Uterus (tissue), 3 donors: ENCODE measurements at regions not wholly inside any gene's neighbourhood (a gene's known extent, or its start where the extent isn't known, plus 50 kb on each side); places are given as distances from the start of the nearest gene placed in this dataset.

Experiments
- DNase-seq, 2 donors: peaks; one replicate each; pipeline ENCODE4 v3.0.0-alpha.2; 2019 to 2020
- H3K27ac ChIP-seq, 2 donors: fragments of 200-600 bp; sonication (generic); 1 replicate in 1 of 2; 2 replicates in 1 of 2; pipeline ENCODE4 v1.5.1; 2016 to 2018
- H3K27me3 ChIP-seq, 2 donors: fragments of 200-600 bp; sonication (generic); one replicate each; pipeline ENCODE4 v1.5.1; 2018 to 2019; ENCODE audit warnings: control low read depth in 1 of 2
- H3K36me3 ChIP-seq, 2 donors: fragments of 200-600 bp; sonication (generic); one replicate each; pipeline ENCODE4 v1.5.1; 2019; ENCODE audit warnings: control low read depth in 1 of 2
- H3K4me1 ChIP-seq, 2 donors: fragments of 200-600 bp; sonication (generic); one replicate each; pipeline ENCODE4 v1.5.1; 2018 to 2019; ENCODE audit warnings: control low read depth in 1 of 2
- H3K4me3 ChIP-seq, 2 donors: fragments of 200-600 bp; sonication (generic); 1 replicate in 1 of 2; 2 replicates in 1 of 2; pipeline ENCODE4 v1.5.1; 2018 to 2019; ENCODE audit warnings: mild to moderate bottlenecking in 1 of 2
- H3K9me3 ChIP-seq, 2 donors: fragments of 200-600 bp; sonication (generic); one replicate each; pipeline ENCODE4 v1.5.1; 2019; ENCODE audit warnings: control low read depth in 1 of 2
- POLR2A ChIP-seq, 2 donors: fragments of 450-650 bp; IDR thresholded peaks; one replicate each; pipeline ENCODE4 v1.6.1; 2016; ENCODE audit warnings: antibody characterized with exemption in 2 of 2, mild to moderate bottlenecking in 1 of 2, moderate library complexity in 1 of 2
- intact Hi-C: fragments of 100-400 bp; cut with DNase I; formaldehyde crosslinking; loops from one replicate; pipeline ENCODE4 v1.15.1; 2023; ENCODE audit warnings: low total_unique reads
- TF ChIP-seq, protein P1 (sequence below), 4 experiments: fragments of 200-600 bp in 2 of 4; fragments of 450-650 bp in 2 of 4; sonication (generic) in 2 of 4; IDR thresholded peaks; one replicate each; pipeline ENCODE4 v1.5.1; 2016 to 2019; ENCODE audit warnings: antibody characterized with exemption in 4 of 4, mild to moderate bottlenecking in 2 of 4, moderate library complexity in 1 of 4
- donor health status: DM: yes; HTN: yes; CAD: no.

DNA sequence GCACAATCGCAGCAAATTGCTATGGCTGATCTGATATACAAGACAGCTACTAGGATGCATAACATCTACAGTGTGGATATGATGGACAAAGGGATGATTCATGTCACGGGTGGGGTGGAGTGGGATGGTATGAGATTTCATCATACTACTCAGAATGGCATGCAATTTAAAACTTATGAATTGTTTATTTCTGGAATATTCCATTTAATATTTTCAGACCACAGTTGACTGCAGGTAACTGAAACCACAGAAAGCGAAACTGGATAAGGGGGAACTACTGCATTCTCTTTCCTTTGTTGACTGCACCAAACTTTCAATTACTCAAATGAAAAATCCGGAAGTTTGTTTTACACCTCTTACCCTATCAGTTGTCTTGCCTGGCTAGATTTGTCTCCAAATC is 94.4 kb upstream of the NEUROD1 start:
- no peaks in the 10 kb centered on the region for H3K4me1 ChIP-seq
- H3K27me3 ChIP-seq: no peaks in the 10 kb centered on the region
- no peak overlapping the region for H3K27ac ChIP-seq
- no peak for DNase-seq
- no peaks in the 10 kb centered on the region for H3K36me3 ChIP-seq
- intact Hi-C loops: no loop called here
- no peaks in the 10 kb centered on the region for H3K9me3 ChIP-seq
- TF ChIP-seq POLR2A (IDR thresholded peaks at IDR 0.05): no peak
- TF ChIP-seq, protein P1, sequence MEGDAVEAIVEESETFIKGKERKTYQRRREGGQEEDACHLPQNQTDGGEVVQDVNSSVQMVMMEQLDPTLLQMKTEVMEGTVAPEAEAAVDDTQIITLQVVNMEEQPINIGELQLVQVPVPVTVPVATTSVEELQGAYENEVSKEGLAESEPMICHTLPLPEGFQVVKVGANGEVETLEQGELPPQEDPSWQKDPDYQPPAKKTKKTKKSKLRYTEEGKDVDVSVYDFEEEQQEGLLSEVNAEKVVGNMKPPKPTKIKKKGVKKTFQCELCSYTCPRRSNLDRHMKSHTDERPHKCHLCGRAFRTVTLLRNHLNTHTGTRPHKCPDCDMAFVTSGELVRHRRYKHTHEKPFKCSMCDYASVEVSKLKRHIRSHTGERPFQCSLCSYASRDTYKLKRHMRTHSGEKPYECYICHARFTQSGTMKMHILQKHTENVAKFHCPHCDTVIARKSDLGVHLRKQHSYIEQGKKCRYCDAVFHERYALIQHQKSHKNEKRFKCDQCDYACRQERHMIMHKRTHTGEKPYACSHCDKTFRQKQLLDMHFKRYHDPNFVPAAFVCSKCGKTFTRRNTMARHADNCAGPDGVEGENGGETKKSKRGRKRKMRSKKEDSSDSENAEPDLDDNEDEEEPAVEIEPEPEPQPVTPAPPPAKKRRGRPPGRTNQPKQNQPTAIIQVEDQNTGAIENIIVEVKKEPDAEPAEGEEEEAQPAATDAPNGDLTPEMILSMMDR (IDR thresholded peaks at IDR 0.05): no peak
- no peak overlapping the region for H3K4me3 ChIP-seq

DNA sequence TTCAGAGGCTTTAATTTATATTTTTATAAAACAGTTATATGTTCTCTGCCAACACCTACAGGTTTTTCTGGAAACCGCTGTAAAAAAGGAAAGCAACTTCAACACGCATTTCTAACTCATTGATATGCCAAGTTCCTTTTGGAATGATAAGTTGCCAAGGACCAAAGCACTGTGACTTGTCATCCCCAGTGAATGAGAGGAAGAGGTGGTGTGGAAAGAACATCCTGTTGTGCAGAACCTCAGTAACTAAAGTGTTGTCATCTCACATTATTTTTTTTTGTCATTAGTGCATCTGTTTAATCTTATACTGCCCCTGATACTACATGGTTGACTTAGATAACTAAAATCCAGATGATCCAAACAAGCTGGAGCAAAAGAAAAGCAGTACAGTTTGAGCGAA is 96.0 kb upstream of the NEUROD1 start:
- no peaks in the 10 kb centered on the region for H3K4me1 ChIP-seq
- H3K9me3 ChIP-seq: no peaks in the 10 kb centered on the region
- TF ChIP-seq POLR2A (IDR thresholded peaks at IDR 0.05): no peak
- TF ChIP-seq, protein P1 (IDR thresholded peaks at IDR 0.05): no peak
- no peak for DNase-seq
- H3K36me3 ChIP-seq: no peaks in the 10 kb centered on the region
- H3K27ac ChIP-seq: no peak overlapping the region
- H3K4me3 ChIP-seq: no peak overlapping the region
- H3K27me3 ChIP-seq: no peaks in the 10 kb centered on the region
- intact Hi-C loops: no loop called here

DNA sequence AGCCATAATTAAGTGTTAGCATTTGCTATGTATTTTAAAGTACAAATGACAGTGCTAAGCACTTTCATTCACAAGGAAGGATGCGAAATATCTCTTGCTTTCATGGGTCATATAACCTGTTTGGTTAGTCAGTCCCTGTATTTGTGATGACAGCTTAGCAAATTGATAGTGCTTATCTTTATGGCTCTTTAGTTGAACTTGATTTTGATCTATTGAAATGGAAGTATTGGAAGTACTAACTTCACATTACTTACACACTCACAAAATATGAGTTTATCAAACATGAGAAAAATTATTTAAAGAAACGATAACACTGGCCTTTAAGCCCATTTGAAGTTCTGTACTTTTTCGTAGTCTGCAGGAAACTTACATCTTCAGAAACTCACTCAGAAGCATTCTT is 97.4 kb upstream of the NEUROD1 start:
- DNase-seq: no peak
- Histone ChIP-seq H3K9me3 (no peaks in the 10 kb centered on the region), H3K4me1 (no peaks in the 10 kb centered on the region), H3K4me3 (no peak overlapping the region), H3K27ac (no peak overlapping the region), H3K27me3 (no peaks in the 10 kb centered on the region), H3K36me3 (no peaks in the 10 kb centered on the region)
- intact Hi-C loops: no loop called here
- TF ChIP-seq, protein P1 (IDR thresholded peaks at IDR 0.05): no peak
- no peak for TF ChIP-seq POLR2A (IDR thresholded peaks at IDR 0.05)

DNA sequence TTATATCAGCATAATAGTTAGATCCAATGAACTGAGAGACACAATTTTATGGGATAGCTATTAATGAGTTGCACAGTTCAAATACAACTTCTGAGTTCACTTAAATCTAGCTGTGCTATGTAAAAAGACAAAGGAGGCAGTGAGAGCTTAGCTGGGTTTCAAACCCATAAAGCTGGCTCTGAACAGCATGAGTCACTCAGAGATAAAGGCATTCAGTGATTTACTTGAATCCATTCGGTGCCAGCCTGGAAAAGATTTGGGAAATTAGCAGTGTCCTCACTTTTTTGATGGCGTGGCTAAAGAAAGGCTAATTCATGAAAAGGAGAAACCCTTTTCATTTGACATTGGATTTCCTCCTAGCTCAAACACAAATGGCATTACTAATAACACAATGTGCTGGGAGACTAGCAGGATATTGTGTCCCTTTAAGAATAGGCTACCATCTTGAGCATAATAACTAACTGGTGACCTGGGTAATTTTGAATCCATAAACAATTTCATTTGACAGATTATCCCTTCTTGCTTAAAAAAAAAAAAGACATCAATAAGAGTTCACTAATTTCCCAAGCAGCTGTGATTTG is 98.4 kb upstream of the NEUROD1 start:
- intact Hi-C loops: no loop called here
- TF ChIP-seq, protein P1 (IDR thresholded peaks at IDR 0.05): no peak
- no peak for TF ChIP-seq POLR2A (IDR thresholded peaks at IDR 0.05)
- DNase-seq: no peak
- Histone ChIP-seq H3K27me3 (no peaks in the 10 kb centered on the region), H3K27ac (no peak overlapping the region), H3K4me3 (no peak overlapping the region), H3K36me3 (no peaks in the 10 kb centered on the region), H3K9me3 (no peaks in the 10 kb centered on the region), H3K4me1 (no peaks in the 10 kb centered on the region)

DNA sequence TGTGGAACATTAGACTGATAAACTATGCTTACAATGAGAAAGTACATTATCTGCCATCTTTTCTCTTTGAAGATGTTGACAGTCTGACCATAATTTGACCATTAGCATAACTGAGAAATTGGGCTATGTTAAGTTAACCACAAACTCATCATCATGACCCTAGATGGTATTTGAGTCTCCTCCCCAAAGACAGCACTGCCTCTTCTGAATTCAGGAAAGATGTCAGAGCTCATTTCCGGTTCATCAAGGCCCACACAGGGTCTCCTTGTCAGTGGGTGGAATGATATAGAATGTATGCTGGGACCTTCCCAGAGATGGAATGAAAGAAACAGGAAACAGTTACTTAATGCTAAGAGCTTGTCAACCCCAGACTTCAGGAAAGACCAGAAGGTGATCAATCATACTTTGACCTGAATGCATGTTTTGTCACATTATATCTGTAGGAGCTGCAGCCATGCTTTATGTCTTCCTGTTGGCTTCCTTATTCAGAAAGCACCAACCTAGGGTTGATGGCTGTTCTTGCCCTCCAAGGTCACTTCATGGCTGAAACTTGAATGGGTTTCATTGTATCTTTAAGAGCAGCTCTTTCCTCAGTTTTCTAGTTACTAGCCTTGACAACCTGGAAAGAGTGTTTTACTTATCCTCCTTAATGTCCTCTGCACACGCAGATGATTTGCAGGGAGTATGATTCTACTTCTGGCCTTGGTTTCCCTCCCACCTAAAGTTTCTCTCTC is 99.1 kb upstream of the NEUROD1 start:
- Histone ChIP-seq H3K27ac (peak overlapping the region in 1 of 2 donors; percentile 37), H3K36me3 (no peaks in the 10 kb centered on the region), H3K27me3 (no peaks in the 10 kb centered on the region), H3K4me1 (no peaks in the 10 kb centered on the region), H3K9me3 (no peaks in the 10 kb centered on the region), H3K4me3 (no peak overlapping the region)
- TF ChIP-seq, protein P1 (IDR thresholded peaks at IDR 0.05): no peak
- TF ChIP-seq POLR2A (IDR thresholded peaks at IDR 0.05): no peak
- intact Hi-C loops: no loop called here
- DNase-seq: no peak
